ENCODE measurements at regions not wholly inside any gene's neighbourhood (a gene's known extent, or its start where the extent isn't known, plus 50 kb on each side); places are given as distances from the start of the nearest gene placed in this dataset.

- TF ChIP-seq CBX8 (IDR thresholded peaks at IDR 0.05; ENCODE audit: borderline replicate concordance, low read depth, low read length), result no peak
- no peak for TF ChIP-seq JUN (IDR thresholded peaks at IDR 0.05; ENCODE audit: low read depth, low read length)
- TF ChIP-seq HDAC6 (IDR thresholded peaks at IDR 0.05; ENCODE audit: low read depth, low read length), result no peak
Measured at GRCh38 chr6:91523511-91523910, 936.6 kb upstream of the MAP3K7 start (continued).

Measured in H1 (cell line).